ENCODE measurements at regions not wholly inside any gene's neighbourhood (a gene's known extent, or its start where the extent isn't known, plus 50 kb on each side); places are given as distances from the start of the nearest gene placed in this dataset.

GRCh38 chr14:100391173-100391572, 68.0 kb downstream of the SLC25A47 start:
- TF ChIP-seq CTCF (IDR thresholded peaks at IDR 0.05), result no peak
- TF ChIP-seq POLR2A (IDR thresholded peaks at IDR 0.05), result no peak
